Stimulated activated CD8-positive, alpha-beta memory T cell treated with anti-CD3 and anti-CD28 coated beads, Interleukin-4, amount 100 ng/mL, for 48 hours (primary cell): ENCODE measurements at regions not wholly inside any gene's neighbourhood (a gene's known extent, or its start where the extent isn't known, plus 50 kb on each side); places are given as distances from the start of the nearest gene placed in this dataset.
"Not testable (repeated sequence)": the region's sequence is repeated elsewhere in the genome, so short reads cannot be mapped to it uniquely, and the experiment has no call there.

Source experiments
- DNase-seq: peaks from one replicate; pipeline ENCODE4 v3.0.0-alpha.2; 2020

DNA sequence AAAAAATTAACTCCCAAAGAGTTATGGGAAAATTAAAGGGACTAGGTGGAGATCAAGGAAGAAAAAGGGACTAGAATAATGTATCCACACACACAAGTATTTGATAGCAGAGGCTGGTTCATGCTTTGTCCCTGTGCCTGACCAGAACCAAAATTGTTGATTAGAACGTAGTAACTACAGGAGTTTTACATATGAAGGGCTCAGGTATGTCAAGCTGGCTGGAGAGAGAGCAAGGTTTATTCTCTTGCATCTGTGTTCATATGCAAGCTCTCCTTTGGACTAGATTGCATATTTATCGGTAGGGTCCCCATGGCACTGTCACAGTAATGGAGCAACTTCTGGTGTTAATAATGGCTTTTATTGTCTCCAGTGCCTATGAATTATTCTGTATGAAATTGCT, 239.9 kb upstream of the TRPM3 start:
- DNase-seq: no peak

DNA sequence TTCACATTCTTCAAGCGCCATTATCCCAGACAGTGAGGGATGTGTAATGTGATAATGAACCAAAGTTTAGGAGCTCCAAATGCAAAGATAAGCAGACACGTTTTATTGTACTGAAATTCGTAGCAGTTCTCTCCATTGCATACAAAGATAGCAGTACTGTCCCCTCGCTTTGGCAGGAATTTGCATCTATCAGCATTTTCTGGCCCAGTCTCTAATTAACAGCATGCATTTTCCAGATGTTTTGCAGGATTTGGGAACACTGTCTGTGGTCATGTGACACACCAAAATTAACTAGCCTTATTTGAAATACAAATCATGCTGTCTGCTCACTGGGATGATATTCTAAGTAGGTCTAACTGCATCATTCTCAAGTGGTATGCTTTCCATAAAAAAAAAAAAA, 235.9 kb upstream of the TRPM3 start:
- no peak for DNase-seq

DNA sequence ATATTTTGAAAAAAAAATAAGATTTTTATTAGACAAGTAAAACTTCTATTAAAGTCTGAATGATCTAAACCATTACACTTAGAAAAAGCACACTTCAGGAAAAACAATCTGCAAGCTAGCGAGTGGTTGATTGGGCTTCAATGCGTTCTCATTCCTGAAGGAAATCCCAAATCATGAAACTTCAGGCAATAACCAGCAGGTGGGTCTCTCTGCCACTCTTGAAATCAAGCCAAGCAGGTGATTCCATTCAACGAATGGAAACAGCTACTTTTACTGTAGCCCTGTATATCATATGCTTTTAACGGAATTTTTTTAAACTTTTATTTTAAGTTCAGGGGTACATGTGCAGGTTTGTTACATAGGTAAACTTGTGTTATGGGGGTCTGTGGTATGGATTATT, 234.5 kb upstream of the TRPM3 start:
- DNase-seq: no peak

DNA sequence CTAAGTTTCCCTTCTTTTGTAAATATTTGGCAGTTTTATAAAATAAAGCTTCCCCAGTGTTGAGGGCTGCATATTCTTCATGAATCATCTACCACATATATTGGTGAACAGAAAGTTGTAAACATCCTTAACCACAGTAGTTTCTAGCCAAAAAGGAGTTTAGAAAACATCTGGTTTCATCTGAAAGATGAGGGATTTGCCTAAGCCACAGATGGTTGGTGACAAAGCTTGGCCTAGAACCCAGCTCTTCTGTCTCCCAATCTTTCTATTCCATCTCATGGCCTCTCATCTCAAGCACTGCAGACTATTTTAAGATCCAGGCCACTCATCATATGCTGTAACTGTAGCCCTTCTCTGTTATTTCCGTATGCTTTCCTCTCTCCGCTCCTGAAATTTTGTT, 232.3 kb upstream of the TRPM3 start:
- no peak for DNase-seq

DNA sequence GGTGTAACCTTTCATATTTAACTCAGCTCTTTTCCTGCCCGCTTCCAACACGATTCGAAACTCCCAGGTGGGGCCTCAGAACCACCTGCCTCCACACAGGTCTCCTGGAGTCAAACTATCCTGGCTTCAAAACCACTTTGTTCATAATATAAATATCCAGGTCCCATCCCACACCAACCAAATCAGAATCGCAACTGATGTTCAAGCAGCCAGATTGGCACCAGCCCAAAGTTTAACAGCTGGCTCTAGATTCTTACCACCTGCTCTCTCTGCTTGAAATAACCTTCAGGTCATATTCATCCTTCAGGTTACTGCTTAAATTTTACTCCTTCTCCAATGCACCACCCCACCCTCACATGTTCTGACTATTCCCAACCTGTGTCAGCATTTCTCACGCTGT, 231.4 kb upstream of the TRPM3 start:
- DNase-seq: no peak

DNA sequence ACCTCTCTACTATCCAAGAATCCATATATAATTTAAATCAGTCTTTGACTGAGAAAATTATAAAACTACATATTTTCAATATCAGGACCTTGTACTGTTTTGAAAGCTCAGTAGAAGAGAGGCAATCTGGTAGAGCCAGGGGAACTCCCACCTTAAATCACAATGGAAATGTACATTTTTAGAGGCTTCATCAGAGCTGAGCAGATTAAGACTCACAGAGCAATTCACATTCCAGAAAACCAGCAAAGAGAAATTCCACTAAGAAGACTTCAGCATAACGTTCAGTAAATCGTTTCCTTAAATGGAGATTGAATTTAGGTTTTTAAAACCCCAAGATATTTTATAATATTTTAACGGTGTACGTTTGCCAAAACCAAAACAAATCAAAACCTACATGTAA, 227.8 kb upstream of the TRPM3 start:
- DNase-seq: no peak

DNA sequence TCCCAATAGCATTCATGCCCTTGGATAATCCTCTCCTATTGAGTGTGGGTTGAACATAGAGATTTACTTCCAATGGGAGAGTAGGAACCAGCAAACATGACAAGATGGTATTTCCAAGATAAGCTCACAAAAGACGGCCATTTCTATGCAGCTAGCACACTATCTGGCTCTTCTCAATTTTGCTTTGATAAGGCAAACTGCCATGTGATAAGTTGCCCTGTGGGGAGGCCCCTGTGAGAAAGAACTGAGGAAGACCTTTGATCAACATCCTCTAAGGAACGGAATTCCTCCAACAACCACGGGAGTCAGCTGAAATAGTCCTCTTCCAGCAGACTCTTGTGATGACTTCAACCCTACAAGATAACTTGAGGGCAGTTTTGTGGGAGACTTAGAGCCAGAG, 211.9 kb upstream of the TRPM3 start:
- no peak for DNase-seq

DNA sequence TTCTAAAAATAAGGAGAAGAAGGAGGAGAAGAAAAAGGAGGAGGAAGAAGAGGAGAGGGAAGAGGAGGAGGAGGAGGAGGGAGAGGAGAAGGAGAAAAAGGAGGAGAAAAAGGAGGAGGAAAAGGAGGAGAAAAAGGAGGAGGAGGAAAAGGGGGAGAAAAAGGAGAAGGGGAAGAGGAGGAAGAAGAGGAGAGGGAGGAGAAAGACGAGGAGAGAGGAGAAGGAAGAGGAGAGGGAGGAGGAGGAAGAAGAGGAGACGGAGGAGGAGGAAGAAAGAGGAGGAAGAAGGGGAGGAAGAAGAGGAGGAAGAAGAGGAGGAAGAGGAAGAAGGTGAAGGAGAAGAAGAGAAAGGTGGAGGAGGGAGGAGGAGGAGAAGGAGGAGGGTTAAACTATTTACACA, 210.2 kb upstream of the TRPM3 start:
- DNase-seq: no peak

GRCh38 chr9:71329873-71330272, 208.5 kb upstream of the TRPM3 start:
- no peak for DNase-seq

DNA sequence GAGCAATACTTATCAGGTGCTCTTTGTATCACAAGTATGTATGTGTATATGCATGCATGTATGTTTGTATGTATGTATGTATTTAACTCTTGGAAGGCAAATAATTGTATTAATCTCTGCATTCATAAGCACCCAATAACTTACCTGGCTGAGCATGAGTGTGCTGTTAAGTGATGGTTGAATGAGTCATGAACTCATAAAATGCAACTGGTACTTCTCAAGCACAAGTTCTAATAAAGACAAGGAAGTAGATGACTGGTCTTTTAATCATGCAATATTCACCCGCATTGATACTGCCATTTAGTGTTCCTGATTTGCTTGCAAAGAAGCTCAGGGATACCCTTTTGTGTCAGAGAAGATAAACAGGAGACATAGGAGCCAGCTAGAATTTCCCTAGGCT, 204.9 kb upstream of the TRPM3 start:
- DNase-seq: no peak

DNA sequence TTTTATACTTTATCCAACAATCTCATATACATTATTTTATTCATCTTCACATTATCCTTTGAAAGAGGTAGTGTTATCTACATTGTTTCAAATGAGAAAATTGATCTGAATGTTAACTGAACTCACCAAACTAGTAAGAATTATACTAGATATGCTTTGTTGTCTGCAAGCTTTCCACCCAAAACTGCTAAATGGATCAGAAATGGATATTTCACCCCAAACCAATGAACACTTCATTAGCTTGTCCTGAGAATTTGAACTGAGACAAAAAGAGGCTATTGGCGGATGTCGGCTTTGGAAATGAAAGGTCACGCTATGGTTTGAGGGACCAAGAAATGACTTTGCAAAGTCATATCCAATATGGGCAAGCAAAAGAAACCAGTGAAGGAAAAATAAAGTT, 201.9 kb upstream of the TRPM3 start:
- no peak for DNase-seq

DNA sequence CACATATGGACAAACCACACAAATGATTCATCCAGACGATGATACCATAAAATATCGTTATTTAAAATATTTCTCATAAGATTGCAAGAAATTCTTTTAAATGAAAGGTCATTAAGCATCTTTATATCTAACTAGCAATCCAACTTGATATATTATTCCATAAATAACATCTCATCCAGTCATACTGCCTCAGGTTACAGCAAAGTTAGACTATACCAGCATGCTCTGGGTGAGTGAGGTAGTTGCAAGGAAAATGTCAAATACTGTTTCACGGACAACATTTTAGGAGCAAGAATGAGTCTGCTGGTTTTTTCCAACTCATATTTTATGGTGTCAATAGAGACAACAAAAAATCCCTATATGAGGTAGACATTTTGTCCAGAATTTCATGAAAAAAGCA, 200.9 kb upstream of the TRPM3 start:
- DNase-seq: no peak

- DNase-seq: no peak
Observed at GRCh38 chr9:71308454-71308853, 187.0 kb upstream of the TRPM3 start.

DNA sequence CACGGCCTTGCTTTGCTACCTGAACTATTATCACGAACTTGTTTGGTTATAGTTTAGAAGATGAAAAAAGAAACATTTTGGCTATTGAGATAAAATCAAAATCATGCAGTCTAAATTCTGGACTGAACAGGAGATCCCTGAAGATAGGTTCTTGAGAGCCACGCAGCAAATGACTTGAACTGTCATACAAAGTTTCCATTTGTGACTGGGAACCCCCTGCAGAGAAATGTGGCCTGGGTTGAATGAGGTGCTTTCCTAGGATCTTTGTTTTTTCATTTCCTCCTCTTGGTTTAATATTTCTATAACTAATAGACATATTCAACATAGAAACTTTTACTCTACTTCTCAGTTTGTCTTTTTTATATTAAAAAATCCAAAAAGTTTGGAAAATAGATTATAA, 184.7 kb upstream of the TRPM3 start:
- no peak for DNase-seq

- no peak for DNase-seq
Observed at GRCh38 chr9:71303351-71303750, 181.9 kb upstream of the TRPM3 start.

DNA sequence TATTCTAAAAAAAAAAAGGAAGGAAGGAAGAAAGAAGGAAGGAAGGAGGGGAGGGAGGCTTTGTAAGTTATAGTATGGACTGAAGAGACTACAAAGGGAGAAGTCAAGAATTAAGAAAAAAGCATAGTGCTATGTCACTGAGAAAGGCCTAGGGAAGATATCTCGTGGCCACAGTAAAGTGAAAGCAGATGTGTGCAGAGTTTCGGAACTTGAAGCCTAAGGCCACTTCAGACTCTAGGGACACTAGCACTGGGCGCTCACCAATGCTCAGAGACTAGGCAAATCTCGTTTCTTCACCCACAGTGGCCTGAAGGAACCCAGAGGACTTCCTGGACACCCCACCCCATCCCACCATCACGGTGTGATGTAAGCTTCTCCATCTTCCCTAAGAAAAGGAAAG, 181.4 kb upstream of the TRPM3 start:
- DNase-seq: no peak

DNA sequence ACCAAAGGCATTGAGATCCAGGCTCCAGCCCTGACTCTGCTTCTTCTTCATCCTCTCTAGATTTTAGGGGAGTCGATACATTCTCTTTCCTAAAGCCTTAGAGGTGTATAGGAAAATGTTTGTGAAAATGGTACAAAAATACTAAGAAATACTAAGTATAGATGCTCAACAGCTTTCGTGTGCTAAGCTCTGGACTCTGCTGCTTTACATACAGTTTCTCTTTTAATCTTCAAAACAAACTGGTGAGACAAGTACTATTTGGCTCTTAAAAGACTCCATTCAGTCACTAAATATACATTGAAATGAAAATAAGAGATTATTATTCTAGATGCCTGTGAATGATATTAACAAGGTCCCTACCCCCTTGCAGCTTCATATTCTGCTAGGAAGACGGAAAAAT, 174.5 kb upstream of the TRPM3 start:
- no peak for DNase-seq

DNA sequence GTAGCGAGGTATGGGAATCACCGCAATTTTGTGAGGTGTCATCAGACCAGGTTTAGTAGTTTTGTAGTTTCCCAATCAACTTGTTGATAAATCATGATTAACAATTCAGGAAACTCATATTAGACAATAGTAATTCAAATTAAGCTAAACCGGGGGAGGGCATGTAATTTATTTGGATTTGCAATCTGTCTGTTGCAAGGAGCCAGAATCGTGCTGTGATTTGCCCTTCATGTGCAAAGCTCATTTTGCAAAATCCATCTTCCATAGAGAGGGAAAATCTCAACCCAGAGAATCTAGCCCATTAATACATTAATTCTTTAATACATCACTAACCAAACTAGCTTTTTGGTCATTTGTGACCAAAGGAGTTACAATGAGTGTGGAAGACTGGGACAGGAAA, 164.7 kb upstream of the TRPM3 start:
- no peak for DNase-seq

GRCh38 chr9:71285191-71285656, 163.8 kb upstream of the TRPM3 start:
- DNase-seq: peak; percentile 43

DNA sequence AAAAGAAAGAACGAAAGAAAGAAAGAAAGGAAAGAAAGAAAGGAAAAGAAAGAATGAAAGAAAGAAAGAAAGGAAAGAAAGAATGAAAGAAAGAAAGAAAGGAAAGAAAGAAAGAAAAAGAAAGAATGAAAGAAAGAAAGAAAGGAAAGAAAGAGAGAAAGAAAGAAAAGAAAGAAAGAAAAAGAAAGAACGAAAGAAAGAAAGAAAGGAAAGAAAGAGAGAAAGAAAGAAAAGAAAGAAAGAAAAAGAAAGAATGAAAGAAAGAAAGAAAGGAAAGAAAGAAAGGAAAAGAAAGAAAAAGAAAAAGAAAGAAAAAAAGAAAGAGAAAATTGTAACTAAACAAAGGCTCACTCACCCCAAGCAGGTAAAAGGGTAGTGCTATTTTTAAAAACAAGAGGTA, 160.7 kb upstream of the TRPM3 start:
- DNase-seq: not testable (repeated sequence)

DNA sequence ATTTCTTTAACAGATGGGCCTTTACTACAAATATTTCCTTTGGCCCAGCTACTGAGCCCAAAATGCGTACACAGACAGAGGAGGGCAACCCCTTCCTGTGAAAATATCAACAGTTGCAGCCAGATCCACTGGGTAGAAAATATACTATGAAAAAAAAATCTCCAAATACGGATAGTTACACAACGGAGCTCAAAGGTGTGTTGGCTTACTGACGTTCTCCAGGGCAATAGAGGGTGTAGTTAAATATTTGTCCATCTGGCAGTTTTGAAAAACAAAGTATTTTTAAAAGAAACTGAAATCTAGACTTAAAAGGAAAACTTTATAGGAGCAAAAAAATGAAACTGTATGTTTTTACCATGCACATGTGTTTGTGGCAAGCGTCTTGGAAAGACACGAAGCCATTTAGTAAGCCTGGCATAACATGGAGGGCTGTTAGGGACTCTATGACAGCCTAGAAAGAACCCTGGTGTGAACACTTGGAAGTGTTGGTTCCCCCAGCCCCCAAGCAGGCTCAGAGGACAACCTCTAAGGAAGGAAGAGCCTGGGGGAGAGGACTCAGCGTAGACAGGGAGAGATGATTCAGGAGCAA, 157.8 kb upstream of the TRPM3 start:
- no peak for DNase-seq

DNA sequence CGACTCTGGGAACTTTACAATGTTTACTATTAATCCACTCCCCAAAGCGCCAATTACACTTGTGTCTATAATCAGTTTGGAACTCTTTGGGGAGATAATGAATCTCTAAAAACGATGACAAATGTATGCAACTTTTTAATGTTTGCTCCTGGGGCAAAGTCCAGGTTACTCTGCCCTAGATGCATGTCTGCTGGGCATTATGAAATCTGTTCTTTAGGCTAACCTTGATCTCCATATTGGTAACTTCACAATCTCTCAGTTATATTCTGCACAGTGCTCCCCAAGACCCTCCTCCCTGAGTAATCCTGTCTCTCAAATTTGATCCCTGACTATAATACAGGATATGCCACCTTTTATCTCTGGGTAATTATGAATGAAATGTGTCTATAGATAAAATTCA, 152.2 kb upstream of the TRPM3 start:
- DNase-seq: no peak

- DNase-seq: no peak
Observed at GRCh38 chr9:71271602-71272001, 150.2 kb upstream of the TRPM3 start.

GRCh38 chr9:71270554-71270953, 149.1 kb upstream of the TRPM3 start:
- DNase-seq: no peak

DNA sequence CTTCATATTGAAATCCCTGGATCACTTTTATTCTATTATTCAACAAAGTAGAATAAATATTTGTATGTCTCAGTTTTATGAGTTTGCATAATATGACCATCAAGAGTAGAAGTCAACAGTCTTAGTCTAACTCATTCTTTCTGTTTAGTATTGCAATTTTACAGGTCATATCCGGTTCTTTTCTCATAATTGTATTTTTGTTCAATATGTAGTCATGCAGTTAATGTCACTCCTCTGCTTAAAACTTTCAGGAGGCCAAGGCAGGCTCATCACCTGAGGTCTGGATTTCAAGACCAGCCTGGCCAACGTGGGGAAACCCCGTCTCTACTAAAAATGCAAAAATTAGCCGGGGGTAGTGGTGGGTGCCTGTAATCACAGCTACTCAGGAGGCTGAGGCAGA, 148.4 kb upstream of the TRPM3 start:
- DNase-seq: no peak
